OCI-LY7 (cell line): ENCODE measurements at regions not wholly inside any gene's neighbourhood (a gene's known extent, or its start where the extent isn't known, plus 50 kb on each side); places are given as distances from the start of the nearest gene placed in this dataset.

ENCODE experiments used
- BruUV-seq: library from RNA; stranded (reverse); fragments of 400-500 nt; replicated peaks from 2 replicates; lab custom pipeline; 2021; lab: Mats Ljungman, UMichigan
- CTCF ChIA-PET: fragments of 300-600 bp; sonication (Branson Sonifier 250); formaldehyde crosslinking; loops from one replicate; lab custom pipeline; 2022; ENCODE audit warnings: antibody characterized with exemption; ENCODE audit not compliant: unreplicated experiment; lab: Charles Lee
- POLR2A ChIA-PET: fragments of 300-600 bp; sonication (Branson Sonifier 250); formaldehyde crosslinking; loops from one replicate; lab custom pipeline; 2022; ENCODE audit warnings: antibody characterized with exemption; lab: Charles Lee
- DNase-seq: peaks from one replicate; pipeline ENCODE4 v3.0.0-alpha.2; 2015; ENCODE audit warnings: low spot score
- H2AFZ ChIP-seq: fragments of 200-600 bp; sonication (generic), shearing (Covaris generic); 2 replicates; pipeline ENCODE4 v1.6.1; 2014; ENCODE audit warnings: mild to moderate bottlenecking, antibody characterized with exemption, low read length, moderate library complexity
- H3K27ac ChIP-seq: fragments of 200-600 bp; sonication (generic); 2 replicates; pipeline ENCODE4 v1.5.1; 2014; ENCODE audit warnings: mixed run types, low read depth, mild to moderate bottlenecking, moderate library complexity, low read length, inconsistent platforms; ENCODE audit not compliant: poor library complexity, severe bottlenecking
- H3K36me3 ChIP-seq: fragments of 200-600 bp; sonication (generic); 2 replicates; pipeline ENCODE4 v1.6.1; 2014; ENCODE audit warnings: mild to moderate bottlenecking, antibody characterized with exemption, low read length, moderate library complexity, mixed read lengths; ENCODE audit not compliant: insufficient read depth
- H3K4me1 ChIP-seq: fragments of 200-600 bp; sonication (generic); 2 replicates; pipeline ENCODE4 v1.5.1; 2014; ENCODE audit warnings: mild to moderate bottlenecking, low read length; ENCODE audit not compliant: insufficient read depth, poor library complexity, severe bottlenecking
- H3K4me2 ChIP-seq: fragments of 200-600 bp; sonication (generic); 2 replicates; pipeline ENCODE4 v1.6.1; 2014; ENCODE audit warnings: mild to moderate bottlenecking, low read length
- H3K4me3 ChIP-seq: fragments of 200-600 bp; sonication (generic); 2 replicates; pipeline ENCODE4 v1.5.1; 2014; ENCODE audit warnings: mild to moderate bottlenecking, low read depth, low read length; ENCODE audit not compliant: poor library complexity, severe bottlenecking
- H3K79me2 ChIP-seq: fragments of 200-600 bp; sonication (generic); 2 replicates; pipeline ENCODE4 v1.6.1; 2016; ENCODE audit warnings: low read depth, mild to moderate bottlenecking, low read length, moderate library complexity, mixed read lengths; ENCODE audit not compliant: insufficient read depth
- H3K9me2 ChIP-seq: fragments of 200-600 bp; sonication (generic); 2 replicates; pipeline ENCODE4 v1.6.1; 2016; ENCODE audit warnings: mild to moderate bottlenecking, low read length, mixed read lengths; ENCODE audit not compliant: insufficient read depth
- H3K9me3 ChIP-seq: fragments of 200-600 bp; sonication (generic); 2 replicates; pipeline ENCODE4 v1.6.1; 2014; ENCODE audit warnings: mild to moderate bottlenecking, mixed run types, low read length, mixed read lengths
- H4K20me1 ChIP-seq: fragments of 200-600 bp; sonication (generic); 2 replicates; pipeline ENCODE4 v1.6.1; 2014; ENCODE audit warnings: mild to moderate bottlenecking, antibody characterized with exemption, low read length, moderate library complexity, mixed read lengths; ENCODE audit not compliant: insufficient read depth
- EZH2phosphoT487 ChIP-seq: fragments of 200-600 bp; sonication (generic); IDR thresholded peaks from 2 replicates; pipeline ENCODE4 v1.6.1; 2018; ENCODE audit warnings: low read depth, borderline replicate concordance, mild to moderate bottlenecking, mixed run types, antibody characterized with exemption, low read length, moderate library complexity, mixed read lengths
- intact Hi-C: fragments of 100-400 bp; cut with micrococcal nuclease; formaldehyde crosslinking; loops from one replicate; pipeline ENCODE4 v1.10.0; 2022; ENCODE audit not compliant: unreplicated experiment
- TF ChIP-seq, protein P1 (sequence below): fragments of 200-600 bp; sonication (generic); conservative IDR thresholded peaks from 2 replicates; pipeline ENCODE4 v1.5.1; 2014; ENCODE audit warnings: mild to moderate bottlenecking, antibody characterized with exemption, low read length, moderate library complexity, mixed read lengths

DNA sequence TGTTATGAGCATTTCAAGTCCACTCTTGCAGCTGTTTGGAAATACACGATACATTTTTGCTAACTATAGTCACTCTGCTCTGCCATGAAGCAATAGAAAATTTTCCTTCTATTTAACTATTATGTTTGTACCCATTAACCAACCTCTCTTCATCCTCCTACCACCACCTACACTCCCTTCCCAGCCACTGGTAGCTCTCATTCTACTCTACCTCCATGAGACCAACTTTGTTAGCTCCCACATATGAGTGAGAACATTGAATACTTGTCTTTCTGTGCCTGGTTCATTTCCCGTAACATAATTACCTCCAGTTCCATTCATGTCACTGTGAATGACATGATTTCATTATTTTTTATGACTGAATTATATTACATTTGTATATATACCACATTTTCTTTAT is 505.9 kb upstream of the CCNG1 start:
- BruUV-seq = no TSS peak
- intact Hi-C loops = no loop called here
- Histone ChIP-seq H3K4me1 (no peaks in the 10 kb centered on the region), H3K9me2 (no peaks in the 10 kb centered on the region), H3K27ac (no peak overlapping the region), H3K9me3 (no peaks in the 10 kb centered on the region), H4K20me1 (no peaks in the 10 kb centered on the region), H2AFZ (no peak overlapping the region), H3K36me3 (no peaks in the 10 kb centered on the region), H3K79me2 (no peaks in the 10 kb centered on the region), H3K4me2 (no peak overlapping the region), H3K4me3 (no peak overlapping the region)
- TF ChIP-seq, protein P1, sequence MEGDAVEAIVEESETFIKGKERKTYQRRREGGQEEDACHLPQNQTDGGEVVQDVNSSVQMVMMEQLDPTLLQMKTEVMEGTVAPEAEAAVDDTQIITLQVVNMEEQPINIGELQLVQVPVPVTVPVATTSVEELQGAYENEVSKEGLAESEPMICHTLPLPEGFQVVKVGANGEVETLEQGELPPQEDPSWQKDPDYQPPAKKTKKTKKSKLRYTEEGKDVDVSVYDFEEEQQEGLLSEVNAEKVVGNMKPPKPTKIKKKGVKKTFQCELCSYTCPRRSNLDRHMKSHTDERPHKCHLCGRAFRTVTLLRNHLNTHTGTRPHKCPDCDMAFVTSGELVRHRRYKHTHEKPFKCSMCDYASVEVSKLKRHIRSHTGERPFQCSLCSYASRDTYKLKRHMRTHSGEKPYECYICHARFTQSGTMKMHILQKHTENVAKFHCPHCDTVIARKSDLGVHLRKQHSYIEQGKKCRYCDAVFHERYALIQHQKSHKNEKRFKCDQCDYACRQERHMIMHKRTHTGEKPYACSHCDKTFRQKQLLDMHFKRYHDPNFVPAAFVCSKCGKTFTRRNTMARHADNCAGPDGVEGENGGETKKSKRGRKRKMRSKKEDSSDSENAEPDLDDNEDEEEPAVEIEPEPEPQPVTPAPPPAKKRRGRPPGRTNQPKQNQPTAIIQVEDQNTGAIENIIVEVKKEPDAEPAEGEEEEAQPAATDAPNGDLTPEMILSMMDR = no peak
- TF ChIP-seq EZH2phosphoT487 = no peak
- ChIA-PET POLR2A (no interaction called here), CTCF (no interaction called here)
- no peak for DNase-seq

DNA sequence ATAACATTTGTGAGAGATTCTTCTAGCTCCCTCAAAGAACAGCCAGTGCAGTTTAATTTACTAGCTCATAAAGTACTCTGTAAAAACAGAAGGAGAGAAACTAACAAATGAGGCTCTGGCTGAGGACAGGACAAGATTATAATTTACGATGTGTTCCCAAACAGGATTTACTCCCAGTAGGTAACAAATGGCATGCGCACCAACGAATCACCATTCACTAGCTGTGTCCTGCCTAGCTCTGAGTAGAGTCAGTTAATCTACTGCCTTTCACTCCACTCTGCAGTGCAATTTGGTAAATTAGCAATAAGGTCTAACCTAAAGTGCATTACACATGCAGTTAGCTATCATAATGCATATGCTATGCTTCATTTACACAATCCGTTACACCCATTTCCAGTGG is 497.4 kb upstream of the CCNG1 start:
- POLR2A ChIA-PET = interaction anchor here (0.5 kb wide), 1 partner anchor 913 kb away, joined by 4 read pairs; no protein-coding TSS in a partner anchor
- CTCF ChIA-PET = no interaction called here
- H2AFZ ChIP-seq = no peak overlapping the region
- no peaks in the 10 kb centered on the region for H3K79me2 ChIP-seq
- no peak overlapping the region for H3K4me3 ChIP-seq
- no TSS peak for BruUV-seq
- intact Hi-C loops = no loop called here
- no peaks in the 10 kb centered on the region for H4K20me1 ChIP-seq
- H3K9me2 ChIP-seq = no peaks in the 10 kb centered on the region
- H3K4me2 ChIP-seq = no peak overlapping the region
- H3K27ac ChIP-seq = no peak overlapping the region
- no peak for TF ChIP-seq EZH2phosphoT487
- TF ChIP-seq, protein P1 = no peak
- no peaks in the 10 kb centered on the region for H3K4me1 ChIP-seq
- H3K9me3 ChIP-seq = no peaks in the 10 kb centered on the region
- no peak for DNase-seq
- no peaks in the 10 kb centered on the region for H3K36me3 ChIP-seq

DNA sequence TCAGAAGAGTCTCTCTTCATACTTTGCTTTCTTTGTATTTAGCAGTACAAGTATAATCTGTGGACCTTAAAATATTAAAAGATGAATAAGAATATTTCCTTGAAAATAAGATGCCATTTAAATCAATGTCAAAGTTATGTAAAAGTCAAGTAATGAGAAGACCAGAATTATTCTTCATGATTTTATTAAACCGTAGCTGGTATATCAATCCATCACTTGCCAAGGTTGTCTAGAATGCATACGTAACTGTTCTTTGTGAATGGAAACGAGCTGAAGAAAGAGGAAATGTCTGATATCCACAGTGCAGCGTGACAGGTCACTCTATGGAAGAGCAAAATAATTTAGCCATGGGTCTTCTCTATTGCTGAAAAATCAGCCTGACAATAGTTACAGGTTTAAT is 488.7 kb upstream of the CCNG1 start:
- no peak for DNase-seq
- BruUV-seq = no TSS peak
- H3K9me3 ChIP-seq = no peaks in the 10 kb centered on the region
- TF ChIP-seq, protein P1 = no peak
- no peak for TF ChIP-seq EZH2phosphoT487
- no peaks in the 10 kb centered on the region for H3K79me2 ChIP-seq
- H3K4me1 ChIP-seq = no peaks in the 10 kb centered on the region
- no peak overlapping the region for H3K27ac ChIP-seq
- no peaks in the 10 kb centered on the region for H3K9me2 ChIP-seq
- H3K4me2 ChIP-seq = no peak overlapping the region
- POLR2A ChIA-PET = interaction anchor here (0.7 kb wide), 1 partner anchor 87 kb away, joined by 3 read pairs; no protein-coding TSS in a partner anchor
- CTCF ChIA-PET = no interaction called here
- no peak overlapping the region for H3K4me3 ChIP-seq
- no peaks in the 10 kb centered on the region for H3K36me3 ChIP-seq
- no peaks in the 10 kb centered on the region for H4K20me1 ChIP-seq
- intact Hi-C loops = no loop called here
- H2AFZ ChIP-seq = no peak overlapping the region
